GM23338 (cell line): ENCODE measurements at regions not wholly inside any gene's neighbourhood (a gene's known extent, or its start where the extent isn't known, plus 50 kb on each side); places are given as distances from the start of the nearest gene placed in this dataset.

ENCODE experiments used
- ATAC-seq: fragments of 200-7000 bp; cut with Tn5 transposase; 3 replicates; pipeline ENCODE4 v1.9.1; 2020
- DNase-seq: peaks from one replicate; pipeline ENCODE4 v3.0.0-alpha.2; 2015; ENCODE audit warnings: low spot score
- H2AFZ ChIP-seq: fragments of 200-600 bp; sonication (generic); 2 replicates; pipeline ENCODE4 v1.8.0; 2016; ENCODE audit warnings: antibody characterized with exemption, mild to moderate bottlenecking, moderate library complexity
- H3F3A ChIP-seq: fragments of 200-600 bp; sonication (generic); replicated peaks from 2 replicates; pipeline ENCODE4 v1.8.0; 2017; ENCODE audit warnings: antibody characterized with exemption, mixed run types, low read depth
- H3K27ac ChIP-seq: fragments of 200-600 bp; sonication (generic); 2 replicates; pipeline ENCODE4 v1.6.1; 2016; ENCODE audit warnings: low read depth
- H3K27me3 ChIP-seq: fragments of 200-600 bp; sonication (generic); 2 replicates; pipeline ENCODE4 v1.8.0; 2016; ENCODE audit warnings: mild to moderate bottlenecking, mixed run types, moderate library complexity; ENCODE audit not compliant: insufficient read depth
- H3K36me3 ChIP-seq: fragments of 200-600 bp; sonication (generic); 2 replicates; pipeline ENCODE4 v1.8.0; 2016; ENCODE audit warnings: mild to moderate bottlenecking; ENCODE audit not compliant: insufficient read depth
- H3K4me1 ChIP-seq: fragments of 200-600 bp; sonication (generic); 2 replicates; pipeline ENCODE4 v1.8.0; 2016; ENCODE audit warnings: mild to moderate bottlenecking, moderate library complexity; ENCODE audit not compliant: insufficient read depth
- H3K4me2 ChIP-seq: fragments of 200-600 bp; sonication (generic); 2 replicates; pipeline ENCODE4 v1.7.1; 2017; ENCODE audit warnings: mixed run types
- H3K4me3 ChIP-seq: fragments of 200-600 bp; sonication (generic); 2 replicates; pipeline ENCODE4 v1.6.1; 2016; ENCODE audit warnings: mixed run types
- H3K79me2 ChIP-seq: fragments of 200-600 bp; sonication (generic); replicated peaks from 2 replicates; pipeline ENCODE4 v1.8.0; 2017; ENCODE audit warnings: mild to moderate bottlenecking; ENCODE audit not compliant: insufficient read depth
- H3K9me2 ChIP-seq: fragments of 200-600 bp; sonication (generic); 2 replicates; pipeline ENCODE4 v1.8.0; 2017; ENCODE audit not compliant: insufficient read depth
- H4K20me1 ChIP-seq: fragments of 200-600 bp; sonication (generic); replicated peaks from 2 replicates; pipeline ENCODE4 v1.8.0; 2017; ENCODE audit warnings: mild to moderate bottlenecking; ENCODE audit not compliant: insufficient read depth
- H3K27ac Mint-ChIP-seq: 2 replicates; pipeline ENCODE4 v1.8.0; 2020; ENCODE audit warnings: inconsistent platforms, mild to moderate bottlenecking, moderate library complexity, mixed read lengths
- H3K27me3 Mint-ChIP-seq: 3 replicates; pipeline ENCODE4 v1.8.0; 2022; ENCODE audit warnings: low read depth, mild to moderate bottlenecking, moderate library complexity, mixed read lengths, inconsistent platforms; ENCODE audit not compliant: insufficient read depth, poor library complexity
- H3K36me3 Mint-ChIP-seq: 3 replicates; pipeline ENCODE4 v1.8.0; 2021; ENCODE audit warnings: low read depth, mild to moderate bottlenecking, inconsistent platforms, moderate library complexity, mixed read lengths
- H3K4me1 Mint-ChIP-seq: 3 replicates; pipeline ENCODE4 v1.8.0; 2020; ENCODE audit warnings: mild to moderate bottlenecking, inconsistent platforms, mixed read lengths
- H3K4me3 Mint-ChIP-seq: 3 replicates; pipeline ENCODE4 v1.8.0; 2021; ENCODE audit warnings: moderate library complexity, mild to moderate bottlenecking, inconsistent platforms, mixed read lengths
- H3K9me3 Mint-ChIP-seq: 3 replicates; pipeline ENCODE4 v1.8.0; 2020; ENCODE audit warnings: moderate library complexity, mild to moderate bottlenecking, inconsistent platforms, mixed read lengths
- CREB1 ChIP-seq: fragments of 250-450 bp; sonication (Bioruptor Pico); IDR thresholded peaks from 2 replicates; pipeline ENCODE4 v1.5.0; 2020; ENCODE audit warnings: low read depth, mild to moderate bottlenecking, moderate library complexity
- CTCF ChIP-seq, 2 experiments: fragments of 200-600 bp in 1 of 2; sonication (generic) in 1 of 2; conservative IDR thresholded peaks; 2 replicates each; pipeline versions ENCODE4 v1.5.1 to v1.6.1; 2016 to 2017; ENCODE audit warnings: antibody characterized with exemption in 2 of 2, low read depth in 2 of 2, mild to moderate bottlenecking in 2 of 2, moderate library complexity in 1 of 2
- ETS1 ChIP-seq: IDR thresholded peaks from 2 replicates; pipeline ENCODE4 v1.6.1; 2016; ENCODE audit warnings: antibody characterized with exemption
- EZH2 ChIP-seq: fragments of 200-600 bp; sonication (generic); IDR thresholded peaks from one replicate; pipeline ENCODE4 v1.8.0; 2017; ENCODE audit warnings: antibody characterized with exemption, mild to moderate bottlenecking, low read depth; ENCODE audit not compliant: unreplicated experiment
- EZH2phosphoT487 ChIP-seq: fragments of 200-600 bp; sonication (generic); IDR thresholded peaks from one replicate; pipeline ENCODE4 v1.8.1; 2018; ENCODE audit warnings: antibody characterized with exemption; ENCODE audit not compliant: unreplicated experiment
- JUNB ChIP-seq: IDR thresholded peaks from one replicate; pipeline ENCODE4 v1.6.1; 2016; ENCODE audit warnings: antibody characterized with exemption; ENCODE audit not compliant: unreplicated experiment
- NANOG ChIP-seq: IDR thresholded peaks from 2 replicates; pipeline ENCODE4 v1.6.1; 2016; ENCODE audit warnings: antibody characterized with exemption, borderline replicate concordance
- POLR2AphosphoS5 ChIP-seq: IDR thresholded peaks from 2 replicates; pipeline ENCODE4 v1.6.1; 2016; ENCODE audit warnings: antibody characterized with exemption, low read depth
- REST ChIP-seq: IDR thresholded peaks from one replicate; pipeline ENCODE4 v1.6.1; 2018; ENCODE audit warnings: antibody characterized with exemption; ENCODE audit not compliant: unreplicated experiment
- STAT1 ChIP-seq: IDR thresholded peaks from one replicate; pipeline ENCODE4 v1.6.1; 2016; ENCODE audit warnings: antibody characterized with exemption; ENCODE audit not compliant: unreplicated experiment
- ZNF114 ChIP-seq: fragments of 250-450 bp; sonication (Bioruptor Pico); IDR thresholded peaks from 2 replicates; pipeline ENCODE4 v1.5.0; 2020; ENCODE audit warnings: mild to moderate bottlenecking, moderate library complexity
- ZNF331 ChIP-seq: fragments of 250-450 bp; sonication (Bioruptor Pico); IDR thresholded peaks from 2 replicates; pipeline ENCODE4 v1.5.0; 2020; ENCODE audit warnings: low read depth, mild to moderate bottlenecking, moderate library complexity
- ZNF462 ChIP-seq: fragments of 250-450 bp; sonication (Bioruptor Pico); IDR thresholded peaks from 2 replicates; pipeline ENCODE4 v1.5.0; 2020; ENCODE audit warnings: mild to moderate bottlenecking, moderate library complexity

- Histone ChIP-seq H3K27ac (no peak overlapping the region), H3K79me2 (no peaks in the 10 kb centered on the region), H3K9me2 (no peaks in the 10 kb centered on the region), H3K4me1 (peaks cover 6% of the 10 kb centered on the region; the same call in 1 of the 2 replicates), H3K27me3 (no peaks in the 10 kb centered on the region), H3K36me3 (no peaks in the 10 kb centered on the region), H3F3A (no peaks in the 10 kb centered on the region), H2AFZ (no peak overlapping the region), H4K20me1 (no peaks in the 10 kb centered on the region), H3K4me3 (no peak overlapping the region), H3K4me2 (no peak overlapping the region)
- TF ChIP-seq ETS1 (no peak), ZNF331 (CRISPR knock-in tag) (no peak), CTCF (conservative IDR thresholded peaks at IDR 0.05; ENCODE audit: low read depth in 2 of 2) (no peak), STAT1 (no peak), ZNF462 (CRISPR knock-in tag) (no peak), EZH2 (no peak), CREB1 (CRISPR knock-in tag) (no peak), EZH2phosphoT487 (no peak), ZNF114 (CRISPR knock-in tag) (no peak), JUNB (no peak), NANOG (no peak), POLR2AphosphoS5 (no peak), REST (no peak)
- ATAC-seq (no peak), DNase-seq (no peak)
- Mint-ChIP-seq H3K27me3 (peaks cover 5% of the 10 kb centered on the region), H3K27ac (no peak overlapping the region), H3K36me3 (no peaks in the 10 kb centered on the region; the same call in 2 of the 3 replicates), H3K9me3 (peaks cover 3% of the 10 kb centered on the region; the same call in 2 of the 3 replicates), H3K4me3 (no peak overlapping the region), H3K4me1 (peaks cover 11% of the 10 kb centered on the region)
These were observed 296.9 kb downstream of the MN1 start for GRCh38 chr22:27504360-27505253.
